A549 (cell line): ENCODE measurements at regions not wholly inside any gene's neighbourhood (a gene's known extent, or its start where the extent isn't known, plus 50 kb on each side); places are given as distances from the start of the nearest gene placed in this dataset.

Source experiments
- CBX8 ChIP-seq: fragments of 200-600 bp; sonication (generic); IDR thresholded peaks from 2 replicates; pipeline ENCODE4 v1.6.1; 2016
- CEBPB ChIP-seq, 2 experiments: fragments of >200 bp in 1 of 2; sonication (Bioruptor Twin) in 1 of 2; formaldehyde crosslinking in 1 of 2; IDR thresholded peaks; 2 replicates each; pipeline ENCODE4 v1.6.1; 2012 to 2016
- EP300 ChIP-seq, 2 experiments: fragments of >200 bp; sonication (Bioruptor Twin); formaldehyde crosslinking; IDR thresholded peaks; 2 replicates in 1 of 2; 3 replicates in 1 of 2; pipeline ENCODE4 v1.6.1; 2016 to 2017
- MAZ ChIP-seq: fragments of 150-350 bp; IDR thresholded peaks from 2 replicates; pipeline ENCODE4 v1.6.1; 2014; ENCODE audit warnings: antibody characterized with exemption, low read depth, low read length, borderline replicate concordance
- PHF8 ChIP-seq: fragments of 200-600 bp; sonication (generic); IDR thresholded peaks from 2 replicates; pipeline ENCODE4 v1.6.1; 2016; ENCODE audit warnings: low read depth, mild to moderate bottlenecking, antibody characterized with exemption, moderate library complexity, borderline replicate concordance
- POLR2A ChIP-seq: IDR thresholded peaks from 2 replicates; pipeline ENCODE4 v1.6.1; 2012; ENCODE audit warnings: mild to moderate bottlenecking, low read length
- RAD21 ChIP-seq, 2 experiments: fragments of >200 bp in 1 of 2; sonication (Bioruptor Twin) in 1 of 2; formaldehyde crosslinking in 1 of 2; IDR thresholded peaks in 1 of 2; conservative IDR thresholded peaks in 1 of 2; 2 replicates in 1 of 2; 3 replicates in 1 of 2; pipeline ENCODE4 v1.6.1; 2012 to 2018; ENCODE audit warnings: inconsistent platforms in 1 of 2
- SMC3 ChIP-seq: fragments of >200 bp; sonication (Bioruptor Twin); formaldehyde crosslinking; IDR thresholded peaks from 3 replicates; pipeline ENCODE4 v1.6.1; 2018; ENCODE audit warnings: inconsistent platforms
- USF2 ChIP-seq: fragments of 450-650 bp; IDR thresholded peaks from 2 replicates; pipeline ENCODE4 v1.6.1; 2014; ENCODE audit warnings: antibody characterized with exemption
- TF ChIP-seq, protein P1 (sequence below): fragments of 200-600 bp; sonication (generic); IDR thresholded peaks from 2 replicates; pipeline ENCODE4 v1.6.1; 2016; ENCODE audit warnings: antibody characterized with exemption, mild to moderate bottlenecking, moderate library complexity
- TF ChIP-seq, protein P2 (sequence below): fragments of >200 bp; sonication (Bioruptor Twin); formaldehyde crosslinking; IDR thresholded peaks from 3 replicates; pipeline ENCODE4 v1.5.1; 2016
- TF ChIP-seq, protein P3 (sequence below): IDR thresholded peaks from 2 replicates; pipeline ENCODE4 v1.6.1; 2012

DNA sequence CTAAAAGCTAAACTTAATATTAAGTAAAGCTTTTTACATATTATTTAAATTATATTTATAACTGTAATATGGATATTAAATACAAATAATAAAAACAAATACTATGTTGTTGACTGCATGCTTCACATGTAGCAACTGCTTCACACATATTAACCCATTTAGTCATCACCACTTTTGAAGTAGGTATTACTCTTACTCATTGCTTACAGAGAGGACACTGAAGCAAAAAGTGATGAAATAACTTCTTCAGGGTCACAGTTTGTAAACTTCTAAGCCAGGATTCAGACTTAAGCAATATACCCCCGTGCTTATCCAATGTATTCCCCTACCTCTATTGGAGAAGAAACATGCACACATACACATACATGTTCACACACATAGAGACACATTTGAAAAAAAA lies 166.6 kb downstream of the DKK2 start:
- TF ChIP-seq EP300 (IDR thresholded peaks at IDR 0.05), result no peak
- TF ChIP-seq, protein P1, sequence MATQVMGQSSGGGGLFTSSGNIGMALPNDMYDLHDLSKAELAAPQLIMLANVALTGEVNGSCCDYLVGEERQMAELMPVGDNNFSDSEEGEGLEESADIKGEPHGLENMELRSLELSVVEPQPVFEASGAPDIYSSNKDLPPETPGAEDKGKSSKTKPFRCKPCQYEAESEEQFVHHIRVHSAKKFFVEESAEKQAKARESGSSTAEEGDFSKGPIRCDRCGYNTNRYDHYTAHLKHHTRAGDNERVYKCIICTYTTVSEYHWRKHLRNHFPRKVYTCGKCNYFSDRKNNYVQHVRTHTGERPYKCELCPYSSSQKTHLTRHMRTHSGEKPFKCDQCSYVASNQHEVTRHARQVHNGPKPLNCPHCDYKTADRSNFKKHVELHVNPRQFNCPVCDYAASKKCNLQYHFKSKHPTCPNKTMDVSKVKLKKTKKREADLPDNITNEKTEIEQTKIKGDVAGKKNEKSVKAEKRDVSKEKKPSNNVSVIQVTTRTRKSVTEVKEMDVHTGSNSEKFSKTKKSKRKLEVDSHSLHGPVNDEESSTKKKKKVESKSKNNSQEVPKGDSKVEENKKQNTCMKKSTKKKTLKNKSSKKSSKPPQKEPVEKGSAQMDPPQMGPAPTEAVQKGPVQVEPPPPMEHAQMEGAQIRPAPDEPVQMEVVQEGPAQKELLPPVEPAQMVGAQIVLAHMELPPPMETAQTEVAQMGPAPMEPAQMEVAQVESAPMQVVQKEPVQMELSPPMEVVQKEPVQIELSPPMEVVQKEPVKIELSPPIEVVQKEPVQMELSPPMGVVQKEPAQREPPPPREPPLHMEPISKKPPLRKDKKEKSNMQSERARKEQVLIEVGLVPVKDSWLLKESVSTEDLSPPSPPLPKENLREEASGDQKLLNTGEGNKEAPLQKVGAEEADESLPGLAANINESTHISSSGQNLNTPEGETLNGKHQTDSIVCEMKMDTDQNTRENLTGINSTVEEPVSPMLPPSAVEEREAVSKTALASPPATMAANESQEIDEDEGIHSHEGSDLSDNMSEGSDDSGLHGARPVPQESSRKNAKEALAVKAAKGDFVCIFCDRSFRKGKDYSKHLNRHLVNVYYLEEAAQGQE, result no peak
- no peak for TF ChIP-seq USF2
- TF ChIP-seq, protein P2, sequence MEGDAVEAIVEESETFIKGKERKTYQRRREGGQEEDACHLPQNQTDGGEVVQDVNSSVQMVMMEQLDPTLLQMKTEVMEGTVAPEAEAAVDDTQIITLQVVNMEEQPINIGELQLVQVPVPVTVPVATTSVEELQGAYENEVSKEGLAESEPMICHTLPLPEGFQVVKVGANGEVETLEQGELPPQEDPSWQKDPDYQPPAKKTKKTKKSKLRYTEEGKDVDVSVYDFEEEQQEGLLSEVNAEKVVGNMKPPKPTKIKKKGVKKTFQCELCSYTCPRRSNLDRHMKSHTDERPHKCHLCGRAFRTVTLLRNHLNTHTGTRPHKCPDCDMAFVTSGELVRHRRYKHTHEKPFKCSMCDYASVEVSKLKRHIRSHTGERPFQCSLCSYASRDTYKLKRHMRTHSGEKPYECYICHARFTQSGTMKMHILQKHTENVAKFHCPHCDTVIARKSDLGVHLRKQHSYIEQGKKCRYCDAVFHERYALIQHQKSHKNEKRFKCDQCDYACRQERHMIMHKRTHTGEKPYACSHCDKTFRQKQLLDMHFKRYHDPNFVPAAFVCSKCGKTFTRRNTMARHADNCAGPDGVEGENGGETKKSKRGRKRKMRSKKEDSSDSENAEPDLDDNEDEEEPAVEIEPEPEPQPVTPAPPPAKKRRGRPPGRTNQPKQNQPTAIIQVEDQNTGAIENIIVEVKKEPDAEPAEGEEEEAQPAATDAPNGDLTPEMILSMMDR, result no peak
- TF ChIP-seq CBX8, result no peak
- TF ChIP-seq POLR2A, result no peak
- no peak for TF ChIP-seq CEBPB (IDR thresholded peaks at IDR 0.05)
- TF ChIP-seq, protein P3, sequence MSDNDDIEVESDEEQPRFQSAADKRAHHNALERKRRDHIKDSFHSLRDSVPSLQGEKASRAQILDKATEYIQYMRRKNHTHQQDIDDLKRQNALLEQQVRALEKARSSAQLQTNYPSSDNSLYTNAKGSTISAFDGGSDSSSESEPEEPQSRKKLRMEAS, result no peak
- no peak for TF ChIP-seq RAD21 (conservative IDR thresholded peaks at IDR 0.05 in 1 of 2, IDR thresholded peaks at IDR 0.05 in 1 of 2)
- TF ChIP-seq MAZ, result no peak
- TF ChIP-seq PHF8, result no peak
- no peak for TF ChIP-seq SMC3
